Brain microvascular endothelial cell (primary cell): ENCODE measurements at regions not wholly inside any gene's neighbourhood (a gene's known extent, or its start where the extent isn't known, plus 50 kb on each side); places are given as distances from the start of the nearest gene placed in this dataset.

Source experiments
- DNase-seq: peaks from one replicate; pipeline ENCODE4 v3.0.0-alpha.2; 2020
- H3K27ac ChIP-seq: fragments of 250-450 bp; sonication (Bioruptor Pico); 2 replicates; pipeline ENCODE4 v1.5.1; 2020; ENCODE audit warnings: mild to moderate bottlenecking, moderate library complexity
- H3K27me3 ChIP-seq: fragments of 250-450 bp; sonication (Bioruptor Pico); replicated peaks from 2 replicates; pipeline ENCODE4 v1.5.1; 2020; ENCODE audit warnings: mild to moderate bottlenecking
- H3K36me3 ChIP-seq: fragments of 250-450 bp; sonication (Bioruptor Pico); replicated peaks from 2 replicates; pipeline ENCODE4 v1.5.1; 2020; ENCODE audit warnings: mild to moderate bottlenecking
- H3K4me3 ChIP-seq: 2 replicates; pipeline ENCODE4 v1.5.1; 2011; ENCODE audit warnings: low read depth, mild to moderate bottlenecking, control low read depth, low read length, moderate library complexity
- in situ Hi-C: cut with HindIII; loops from 2 replicates; pipeline ENCODE4 v1.10.0; 2017; ENCODE audit warnings: low sequenced_read_pairs, low pct_ligation_motif_present
- TF ChIP-seq, protein P1 (sequence below): IDR thresholded peaks from 2 replicates; pipeline ENCODE4 v1.5.1; 2011; ENCODE audit warnings: low read depth, mild to moderate bottlenecking, moderate library complexity, low read length, control low read depth, inconsistent platforms; ENCODE audit errors: missing control alignments

DNA sequence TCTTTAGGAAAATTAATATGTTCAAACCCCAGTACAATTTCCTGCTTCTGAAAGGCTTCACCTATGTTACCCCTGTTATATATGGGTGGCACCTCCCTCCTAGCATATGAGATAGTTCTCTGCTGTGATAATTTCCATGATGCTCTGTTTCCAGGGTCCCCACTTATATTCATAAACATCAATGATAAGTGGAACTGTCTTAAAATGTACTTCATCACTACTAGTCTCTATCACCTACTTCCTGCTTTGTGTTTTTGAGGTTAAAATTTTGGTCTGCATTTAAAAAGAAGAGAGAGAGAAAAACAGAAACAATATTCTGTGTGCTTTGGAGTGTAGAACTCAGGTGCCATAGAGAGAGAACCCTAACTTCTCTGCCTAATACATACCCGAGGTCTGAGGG lies 234.7 kb downstream of the HTR1A start:
- no peak for DNase-seq
- H3K27me3 ChIP-seq, result no peaks in the 10 kb centered on the region
- no peak overlapping the region for H3K4me3 ChIP-seq
- TF ChIP-seq, protein P1, sequence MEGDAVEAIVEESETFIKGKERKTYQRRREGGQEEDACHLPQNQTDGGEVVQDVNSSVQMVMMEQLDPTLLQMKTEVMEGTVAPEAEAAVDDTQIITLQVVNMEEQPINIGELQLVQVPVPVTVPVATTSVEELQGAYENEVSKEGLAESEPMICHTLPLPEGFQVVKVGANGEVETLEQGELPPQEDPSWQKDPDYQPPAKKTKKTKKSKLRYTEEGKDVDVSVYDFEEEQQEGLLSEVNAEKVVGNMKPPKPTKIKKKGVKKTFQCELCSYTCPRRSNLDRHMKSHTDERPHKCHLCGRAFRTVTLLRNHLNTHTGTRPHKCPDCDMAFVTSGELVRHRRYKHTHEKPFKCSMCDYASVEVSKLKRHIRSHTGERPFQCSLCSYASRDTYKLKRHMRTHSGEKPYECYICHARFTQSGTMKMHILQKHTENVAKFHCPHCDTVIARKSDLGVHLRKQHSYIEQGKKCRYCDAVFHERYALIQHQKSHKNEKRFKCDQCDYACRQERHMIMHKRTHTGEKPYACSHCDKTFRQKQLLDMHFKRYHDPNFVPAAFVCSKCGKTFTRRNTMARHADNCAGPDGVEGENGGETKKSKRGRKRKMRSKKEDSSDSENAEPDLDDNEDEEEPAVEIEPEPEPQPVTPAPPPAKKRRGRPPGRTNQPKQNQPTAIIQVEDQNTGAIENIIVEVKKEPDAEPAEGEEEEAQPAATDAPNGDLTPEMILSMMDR, result no peak
- H3K27ac ChIP-seq, result no peak overlapping the region
- in situ Hi-C loops, result no loop called here
- H3K36me3 ChIP-seq, result no peaks in the 10 kb centered on the region

DNA sequence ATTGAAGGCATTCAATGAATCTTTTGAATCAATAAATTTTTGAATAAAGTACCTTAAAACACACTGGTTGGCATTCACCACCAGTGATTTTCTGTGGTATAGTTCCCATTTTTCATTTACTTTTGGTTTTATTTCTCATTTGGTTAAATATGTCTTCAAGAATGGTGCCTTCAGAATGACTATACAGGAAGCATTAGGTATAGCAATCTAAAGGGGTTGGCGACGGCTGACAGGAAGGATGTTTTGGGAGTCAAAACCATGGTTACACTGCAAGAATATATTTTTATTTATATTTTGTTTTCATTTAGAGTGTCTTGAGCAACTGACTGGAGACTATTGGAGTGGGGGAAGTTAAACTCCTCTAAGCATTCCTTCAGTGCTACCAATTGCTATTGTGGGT lies 235.7 kb downstream of the HTR1A start:
- TF ChIP-seq, protein P1, result no peak
- no peak for DNase-seq
- in situ Hi-C loops, result no loop called here
- Histone ChIP-seq H3K27ac (no peak overlapping the region), H3K36me3 (no peaks in the 10 kb centered on the region), H3K27me3 (no peaks in the 10 kb centered on the region), H3K4me3 (no peak overlapping the region)

DNA sequence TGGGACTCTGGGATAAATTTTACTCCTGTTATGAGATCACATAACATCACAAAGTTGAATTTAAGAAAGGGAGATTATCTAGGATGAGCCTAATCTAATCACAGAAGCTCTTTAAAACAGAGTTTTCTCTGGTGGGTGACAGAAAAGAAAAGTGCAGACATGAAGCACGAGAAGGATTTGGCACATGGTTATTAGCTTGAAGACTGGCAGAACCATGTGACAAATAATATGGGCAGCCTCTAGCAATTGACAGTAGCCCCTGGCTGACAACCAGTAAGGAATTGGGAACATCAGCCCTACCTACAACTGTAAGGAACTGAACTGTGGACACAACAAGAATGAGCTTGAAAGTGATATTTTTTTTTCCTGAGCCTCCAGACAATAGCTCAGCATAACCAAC lies 243.1 kb downstream of the HTR1A start:
- TF ChIP-seq, protein P1, result no peak
- Histone ChIP-seq H3K4me3 (no peak overlapping the region), H3K36me3 (no peaks in the 10 kb centered on the region), H3K27ac (no peak overlapping the region), H3K27me3 (no peaks in the 10 kb centered on the region)
- in situ Hi-C loops, result no loop called here
- no peak for DNase-seq

DNA sequence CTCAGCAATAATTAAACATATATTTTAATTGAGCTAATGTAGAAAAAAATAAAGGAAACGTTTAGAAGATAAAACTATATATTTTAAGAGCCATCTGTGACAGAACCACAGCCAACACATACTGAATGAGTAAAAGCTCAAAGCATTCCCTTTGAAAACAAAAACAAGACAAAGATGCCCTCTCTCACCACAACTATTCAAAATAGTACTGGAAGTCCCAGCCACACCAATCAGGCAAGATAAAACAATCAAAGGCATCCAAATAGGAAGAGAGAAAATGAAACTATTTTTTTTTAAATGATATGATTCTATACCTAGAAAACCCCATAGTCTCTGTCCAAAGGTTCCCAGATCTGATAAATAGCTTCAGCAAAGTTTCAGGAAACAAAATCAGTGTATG lies 262.0 kb downstream of the HTR1A start:
- Histone ChIP-seq H3K36me3 (no peaks in the 10 kb centered on the region), H3K27me3 (no peaks in the 10 kb centered on the region), H3K27ac (no peak overlapping the region), H3K4me3 (no peak overlapping the region)
- no peak for DNase-seq
- TF ChIP-seq, protein P1, result no peak
- in situ Hi-C loops, result no loop called here

DNA sequence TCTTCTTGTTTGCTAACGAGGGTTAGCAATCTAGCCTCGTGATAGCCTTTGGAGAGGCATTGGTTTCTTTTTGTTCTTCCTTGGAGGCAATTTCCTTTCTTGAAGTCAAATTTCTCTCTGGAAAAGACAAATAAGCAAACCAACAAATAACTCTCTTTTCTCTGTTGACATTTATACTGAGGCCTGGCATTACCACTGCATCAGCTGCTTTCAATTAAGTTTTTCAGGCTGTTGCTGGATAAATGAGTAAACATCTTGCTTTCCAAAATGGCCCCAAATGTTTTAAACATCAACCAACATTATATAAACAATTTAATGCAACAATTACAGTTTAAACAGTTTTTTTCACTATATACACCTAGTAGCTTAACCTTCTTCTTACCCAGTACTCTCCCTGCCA lies 264.4 kb downstream of the HTR1A start:
- Histone ChIP-seq H3K4me3 (no peak overlapping the region), H3K27ac (no peak overlapping the region), H3K36me3 (no peaks in the 10 kb centered on the region), H3K27me3 (no peaks in the 10 kb centered on the region)
- in situ Hi-C loops, result no loop called here
- TF ChIP-seq, protein P1, result no peak
- DNase-seq, result no peak

DNA sequence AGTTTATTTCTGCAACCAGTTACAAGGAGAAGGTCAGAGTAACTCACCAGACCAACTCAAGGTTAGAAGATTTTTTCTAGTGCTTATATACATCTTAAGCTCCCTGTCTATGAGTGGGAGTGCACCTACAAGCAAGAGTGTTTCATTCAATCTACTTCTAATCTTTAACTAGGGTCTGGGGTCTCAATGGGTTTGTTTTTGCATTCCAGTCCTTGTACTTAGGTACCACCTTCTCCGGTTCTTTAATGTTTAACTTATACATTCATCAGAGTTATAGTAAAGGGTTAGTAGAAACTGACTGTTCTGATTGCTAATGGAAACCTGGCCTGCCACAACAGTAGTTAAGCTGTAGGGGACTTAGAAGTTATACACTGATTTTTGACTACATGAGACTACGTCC lies 271.7 kb downstream of the HTR1A start:
- Histone ChIP-seq H3K27ac (no peak overlapping the region), H3K4me3 (no peak overlapping the region), H3K36me3 (no peaks in the 10 kb centered on the region), H3K27me3 (no peaks in the 10 kb centered on the region)
- DNase-seq, result no peak
- in situ Hi-C loops, result no loop called here
- TF ChIP-seq, protein P1, result no peak
